Kidney tubule cell (primary cell): ENCODE measurements at regions not wholly inside any gene's neighbourhood (a gene's known extent, or its start where the extent isn't known, plus 50 kb on each side); places are given as distances from the start of the nearest gene placed in this dataset.
"Not testable (repeated sequence)": the region's sequence is repeated elsewhere in the genome, so short reads cannot be mapped to it uniquely, and the experiment has no call there.

Experiments
- DNase-seq: peaks from one replicate; pipeline ENCODE4 v3.0.0-alpha.2; 2018; ENCODE audit warnings: low spot score

DNA sequence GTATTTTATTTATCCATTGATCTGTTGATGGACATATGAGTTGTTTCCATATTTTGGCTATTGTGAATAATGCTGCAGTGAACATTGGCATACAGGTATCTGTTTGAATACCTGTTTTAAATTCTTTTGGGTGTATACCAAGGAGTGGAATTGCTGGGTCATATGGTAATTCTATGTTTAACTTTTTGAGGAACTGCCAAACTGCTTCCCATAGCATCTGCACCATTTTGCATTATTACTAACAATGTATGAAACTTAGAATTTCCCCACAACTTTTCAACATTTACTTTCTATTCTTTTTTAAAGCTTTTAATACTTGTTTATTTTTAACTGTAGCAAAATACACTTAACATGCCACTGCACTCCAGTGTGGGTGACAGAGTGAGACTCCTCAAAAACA is 57.0 kb upstream of the MSN start:
- DNase-seq = no peak

GRCh38 chrX:65610040-65610439 is 57.4 kb upstream of the MSN start:
- DNase-seq = no peak

DNA sequence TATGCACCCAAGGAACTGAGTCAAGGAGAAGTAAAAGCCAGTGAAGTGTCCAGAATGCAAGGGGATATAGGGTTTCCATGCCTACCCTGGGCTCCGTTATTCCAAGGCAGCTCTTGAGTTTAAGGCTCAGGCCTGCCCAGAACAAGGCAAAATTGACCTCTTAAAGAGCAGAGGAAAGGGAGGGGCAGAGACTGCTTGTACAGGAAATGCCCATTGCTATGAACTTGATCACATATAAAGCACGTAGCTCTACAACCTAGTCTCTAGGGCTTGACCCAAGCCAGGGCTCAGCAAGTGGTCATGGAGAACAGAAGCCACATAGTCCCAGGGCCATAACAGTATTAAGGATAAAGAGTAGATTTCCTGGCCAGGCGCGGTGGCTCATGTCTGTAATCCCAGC is 58.2 kb upstream of the MSN start:
- no peak for DNase-seq

GRCh38 chrX:65608026-65608425 is 59.4 kb upstream of the MSN start:
- DNase-seq = no peak

DNA sequence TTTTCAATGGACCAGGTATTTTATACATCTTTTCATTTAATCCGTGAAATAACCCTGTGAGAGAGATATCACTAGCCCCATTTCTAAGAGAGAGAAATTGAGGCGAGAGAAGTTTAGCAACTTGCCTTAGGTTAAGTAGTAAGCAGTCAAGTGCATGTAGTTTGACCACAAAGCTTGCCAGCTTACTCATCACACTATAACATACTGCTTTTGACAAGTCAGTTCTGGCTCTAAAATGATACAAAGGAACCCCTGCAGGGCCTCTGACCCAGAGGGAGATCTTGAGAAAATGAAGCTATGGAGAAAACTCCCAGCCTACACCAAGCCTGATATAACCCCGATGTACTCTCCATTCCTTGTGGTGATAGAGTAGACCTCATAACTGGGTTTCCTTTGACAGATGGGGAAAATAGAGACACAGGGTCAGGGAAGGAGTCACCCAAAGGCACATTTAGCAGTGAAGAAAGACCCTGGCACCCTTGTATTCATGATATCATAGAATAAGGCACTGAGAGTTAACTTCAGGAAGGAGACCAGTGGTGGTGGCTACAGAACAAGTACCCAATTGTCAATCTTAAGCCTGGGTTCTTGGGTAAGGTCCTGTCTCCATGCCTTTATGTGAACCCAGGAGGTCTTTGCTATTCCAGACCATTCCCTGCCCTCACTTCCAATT is 60.2 kb upstream of the MSN start:
- DNase-seq = peak; percentile 15

DNA sequence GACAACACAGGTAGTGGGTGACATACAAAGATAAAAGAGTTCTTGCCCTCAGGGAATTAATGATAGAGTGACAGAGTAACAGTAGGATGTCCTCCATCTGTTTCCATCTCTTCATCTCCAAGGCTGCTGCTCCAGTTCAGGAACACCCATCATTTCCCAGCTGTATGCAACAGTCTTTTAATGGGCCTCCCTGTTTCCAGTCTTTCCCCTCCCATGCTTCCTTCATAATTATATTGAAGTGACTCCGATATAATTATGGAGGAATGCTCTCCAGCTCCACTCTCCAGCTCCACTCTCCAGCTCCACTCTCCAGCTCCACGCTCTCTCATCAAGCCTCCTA is 65.3 kb upstream of the MSN start:
- DNase-seq = no peak

- DNase-seq = peak; percentile 72
Observed at GRCh38 chrX:65601530-65602220, 65.8 kb upstream of the MSN start.

DNA sequence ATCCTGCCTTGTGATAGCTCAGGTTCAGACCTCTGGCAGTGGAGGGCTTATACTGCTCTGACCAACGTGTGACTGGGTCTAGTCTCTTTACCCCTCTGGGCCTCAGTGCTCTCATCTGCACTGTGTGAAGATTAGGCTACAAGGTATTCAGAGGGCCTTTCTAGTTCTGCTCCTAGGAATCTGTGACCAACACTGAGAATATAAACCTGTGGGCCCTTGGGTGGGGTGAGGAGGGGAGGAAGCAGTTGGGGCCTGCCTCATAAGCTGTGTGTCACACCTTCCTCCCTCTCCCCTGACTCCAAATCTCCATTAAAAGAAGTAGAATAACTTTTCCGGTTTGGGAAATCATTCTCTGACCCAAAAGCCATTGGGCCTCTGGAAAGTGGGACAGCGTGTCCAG is 66.3 kb upstream of the MSN start:
- no peak for DNase-seq

GRCh38 chrX:65600106-65600505 is 65.5 kb upstream of the LAS1L start:
- no peak for DNase-seq

DNA sequence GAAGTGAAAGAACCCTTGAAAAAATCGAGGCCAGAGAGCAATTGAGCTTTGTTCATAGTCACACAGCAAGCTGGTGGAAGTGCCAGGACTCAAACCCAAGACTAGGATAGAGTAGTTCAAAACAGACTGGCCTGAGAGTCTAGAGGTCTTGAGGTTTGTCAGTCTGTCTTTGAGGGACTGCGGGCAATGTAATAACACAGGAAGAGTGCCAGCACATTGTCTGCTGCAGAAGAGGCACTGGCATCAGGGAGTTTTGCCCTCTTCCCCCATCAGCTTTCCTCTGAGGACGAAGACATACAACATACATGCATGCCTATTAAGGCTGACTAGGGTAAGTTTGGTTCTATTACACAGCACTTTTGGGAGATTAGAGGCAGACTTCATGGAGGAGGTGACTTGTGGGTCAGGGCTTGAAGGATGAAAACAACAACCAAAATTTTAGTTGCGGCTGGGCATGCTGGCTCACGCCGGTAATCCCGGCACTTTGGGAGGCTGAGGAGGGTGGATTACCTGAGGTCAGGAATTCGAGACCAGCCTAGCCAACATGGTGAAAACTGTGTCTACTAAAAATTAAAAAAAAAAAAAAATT is 64.1 kb upstream of the LAS1L start:
- DNase-seq = no peak

GRCh38 chrX:65596270-65597034 is 61.9 kb upstream of the LAS1L start:
- DNase-seq = peak; percentile 51

GRCh38 chrX:65595460-65595876 is 60.9 kb upstream of the LAS1L start:
- DNase-seq = peak; percentile 90

- no peak for DNase-seq
Observed at GRCh38 chrX:65591206-65591605, 56.6 kb upstream of the LAS1L start.

GRCh38 chrX:65589304-65589703 is 54.7 kb upstream of the LAS1L start:
- DNase-seq = no peak

DNA sequence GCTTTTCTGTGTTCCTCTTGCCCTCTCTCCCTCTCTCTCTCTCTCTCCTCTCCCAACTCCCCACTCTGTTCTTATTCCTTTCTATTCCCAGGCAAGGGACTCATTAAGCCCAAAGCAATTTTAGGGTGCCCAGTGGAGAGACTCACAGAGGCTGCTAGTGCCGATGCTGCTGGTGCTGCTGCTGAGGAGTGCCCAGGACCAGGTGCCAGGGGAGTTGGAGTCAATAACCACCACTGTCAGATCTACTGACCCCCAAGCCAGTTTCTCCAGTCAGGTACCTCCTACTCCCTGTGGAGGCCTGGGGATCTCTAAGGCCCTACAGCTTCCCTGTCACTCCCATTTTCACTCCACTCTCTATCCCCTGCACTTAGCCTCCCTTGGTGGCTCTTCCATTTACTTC is 54.2 kb upstream of the LAS1L start:
- DNase-seq = no peak

GRCh38 chrX:65587616-65588526 is 53.3 kb upstream of the LAS1L start:
- peak; percentile 76 for DNase-seq

DNA sequence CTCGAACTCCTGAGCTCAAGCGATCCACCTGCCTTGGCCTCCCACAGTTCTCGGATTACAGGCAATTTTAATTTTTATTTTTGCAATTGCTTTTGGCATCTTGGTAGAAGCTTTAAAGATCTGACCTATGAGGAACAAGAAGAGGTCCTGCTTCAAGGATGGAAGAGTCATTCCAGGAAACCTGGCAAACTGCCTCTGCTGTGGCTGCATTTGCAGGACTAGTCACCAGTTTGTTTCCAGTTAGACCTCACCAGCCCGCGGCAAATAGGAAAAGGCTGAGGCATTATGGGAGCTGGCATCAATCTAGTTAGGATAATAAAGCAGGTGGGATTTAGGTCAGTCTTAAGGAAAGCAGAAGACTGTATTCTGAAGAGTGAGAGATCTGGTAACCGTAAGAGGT is 51.9 kb upstream of the LAS1L start:
- DNase-seq = peak; percentile 14

GRCh38 chrX:65585226-65585625 is 50.6 kb upstream of the LAS1L start:
- not testable (repeated sequence) for DNase-seq
